ENCODE measurements at regions not wholly inside any gene's neighbourhood (a gene's known extent, or its start where the extent isn't known, plus 50 kb on each side); places are given as distances from the start of the nearest gene placed in this dataset.

GRCh38 chr2:81979086-81979485 is 1674.5 kb upstream of the LRRTM1 start:
- no peak overlapping the region for H3K4me3 ChIP-seq
- no peak overlapping the region for H3K27ac ChIP-seq
- H3K9me3 ChIP-seq (ENCODE audit: low read depth): no peaks in the 10 kb centered on the region
- no peak for TF ChIP-seq CTCF (IDR thresholded peaks at IDR 0.05; ENCODE audit: low read depth, low read length)
- no peak for DNase-seq (ENCODE audit: low read depth in 1 of 2, low spot score in 1 of 2)
- H3K27me3 ChIP-seq: no peaks in the 10 kb centered on the region
- no peaks in the 10 kb centered on the region for H3K36me3 ChIP-seq
- no peaks in the 10 kb centered on the region for H3K4me1 ChIP-seq (ENCODE audit: low read depth)

GRCh38 chr2:81976998-81977397 is 1672.4 kb upstream of the LRRTM1 start:
- no peaks in the 10 kb centered on the region for H3K4me1 ChIP-seq (ENCODE audit: low read depth)
- no peak for TF ChIP-seq CTCF (IDR thresholded peaks at IDR 0.05; ENCODE audit: low read depth, low read length)
- peak in 1 of 2 donors; percentile 0 for DNase-seq (ENCODE audit: low read depth in 1 of 2, low spot score in 1 of 2)
- no peak overlapping the region for H3K4me3 ChIP-seq
- H3K27me3 ChIP-seq: no peaks in the 10 kb centered on the region
- no peaks in the 10 kb centered on the region for H3K9me3 ChIP-seq (ENCODE audit: low read depth)
- H3K36me3 ChIP-seq: no peaks in the 10 kb centered on the region
- no peak overlapping the region for H3K27ac ChIP-seq

GRCh38 chr2:81974216-81974615 is 1669.7 kb upstream of the LRRTM1 start:
- H3K36me3 ChIP-seq: no peaks in the 10 kb centered on the region
- no peaks in the 10 kb centered on the region for H3K9me3 ChIP-seq (ENCODE audit: low read depth)
- no peak for TF ChIP-seq CTCF (IDR thresholded peaks at IDR 0.05; ENCODE audit: low read depth, low read length)
- no peaks in the 10 kb centered on the region for H3K27me3 ChIP-seq
- no peaks in the 10 kb centered on the region for H3K4me1 ChIP-seq (ENCODE audit: low read depth)
- no peak for DNase-seq (ENCODE audit: low read depth in 1 of 2, low spot score in 1 of 2)
- H3K27ac ChIP-seq: no peak overlapping the region
- no peak overlapping the region for H3K4me3 ChIP-seq

- H3K27ac ChIP-seq: no peak overlapping the region
- H3K36me3 ChIP-seq: no peaks in the 10 kb centered on the region
- no peak for TF ChIP-seq CTCF (IDR thresholded peaks at IDR 0.05; ENCODE audit: low read depth, low read length)
- H3K4me3 ChIP-seq: no peak overlapping the region
- no peaks in the 10 kb centered on the region for H3K27me3 ChIP-seq
- H3K4me1 ChIP-seq (ENCODE audit: low read depth): peaks cover 13% of the 10 kb centered on the region
- H3K9me3 ChIP-seq (ENCODE audit: low read depth): no peaks in the 10 kb centered on the region
- DNase-seq (ENCODE audit: low read depth in 1 of 2, low spot score in 1 of 2): no peak
Observed at GRCh38 chr2:81942876-81943275, 1638.3 kb upstream of the LRRTM1 start.

- Histone ChIP-seq H3K4me3 (no peak overlapping the region), H3K36me3 (no peaks in the 10 kb centered on the region), H3K27ac (no peak overlapping the region), H3K4me1 (ENCODE audit: low read depth) (peaks cover 13% of the 10 kb centered on the region), H3K9me3 (ENCODE audit: low read depth) (no peaks in the 10 kb centered on the region), H3K27me3 (no peaks in the 10 kb centered on the region)
- DNase-seq (ENCODE audit: low read depth in 1 of 2, low spot score in 1 of 2): no peak
- no peak for TF ChIP-seq CTCF (IDR thresholded peaks at IDR 0.05; ENCODE audit: low read depth, low read length)
Observed at GRCh38 chr2:81942136-81942680, 1637.7 kb upstream of the LRRTM1 start.

All from cardiac muscle cell (in vitro differentiated cells and primary cell).